CD4-positive, alpha-beta T cell treated with Interleukin-6 at 100 ng/mL for 8 hours (primary cell): ENCODE measurements at regions not wholly inside any gene's neighbourhood (a gene's known extent, or its start where the extent isn't known, plus 50 kb on each side); places are given as distances from the start of the nearest gene placed in this dataset.
"Not testable (repeated sequence)": the region's sequence is repeated elsewhere in the genome, so short reads cannot be mapped to it uniquely, and the experiment has no call there.

Source experiments
- DNase-seq: peaks from one replicate; pipeline ENCODE4 v3.0.0-alpha.2; 2020; ENCODE audit warnings: mixed read lengths, low spot score

GRCh38 chr11:86861810-86862209 lies 61.5 kb downstream of the PRSS23 start:
- DNase-seq = no peak

- no peak for DNase-seq
Measured at GRCh38 chr11:86863476-86863875, 63.1 kb downstream of the PRSS23 start.

- DNase-seq = no peak
Measured at GRCh38 chr11:86865436-86865835, 65.1 kb downstream of the PRSS23 start.

GRCh38 chr11:86869531-86869930 lies 69.2 kb downstream of the PRSS23 start:
- DNase-seq = no peak

GRCh38 chr11:86869966-86870570 lies 69.7 kb downstream of the PRSS23 start:
- peak; percentile 12 for DNase-seq

DNA sequence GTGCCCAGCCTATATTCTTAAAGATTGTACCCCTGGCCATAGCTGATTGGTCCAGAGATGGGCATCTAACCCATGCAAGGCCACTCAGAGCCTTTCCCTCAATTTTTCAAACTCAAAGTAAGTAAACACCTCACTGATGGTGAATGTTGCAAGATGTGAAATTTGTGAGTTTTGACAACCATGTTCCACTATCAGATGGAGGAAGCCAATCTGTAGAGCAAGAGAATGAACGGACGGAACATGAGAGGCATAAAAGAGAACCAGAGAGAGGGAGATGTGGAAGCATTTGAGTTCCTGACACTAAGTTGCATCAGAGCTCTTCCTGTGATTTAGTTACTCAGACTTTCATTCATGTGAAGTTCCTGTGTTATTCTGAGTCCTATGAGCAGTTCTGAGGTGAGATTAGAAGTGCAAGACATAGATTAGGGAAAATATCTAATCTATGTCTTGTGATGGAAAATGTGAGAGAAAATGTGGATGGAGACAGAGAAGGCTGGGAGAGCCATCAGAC lies 73.3 kb downstream of the PRSS23 start:
- no peak for DNase-seq

- no peak for DNase-seq
Measured at GRCh38 chr11:86874304-86875056, 74.1 kb downstream of the PRSS23 start.

DNA sequence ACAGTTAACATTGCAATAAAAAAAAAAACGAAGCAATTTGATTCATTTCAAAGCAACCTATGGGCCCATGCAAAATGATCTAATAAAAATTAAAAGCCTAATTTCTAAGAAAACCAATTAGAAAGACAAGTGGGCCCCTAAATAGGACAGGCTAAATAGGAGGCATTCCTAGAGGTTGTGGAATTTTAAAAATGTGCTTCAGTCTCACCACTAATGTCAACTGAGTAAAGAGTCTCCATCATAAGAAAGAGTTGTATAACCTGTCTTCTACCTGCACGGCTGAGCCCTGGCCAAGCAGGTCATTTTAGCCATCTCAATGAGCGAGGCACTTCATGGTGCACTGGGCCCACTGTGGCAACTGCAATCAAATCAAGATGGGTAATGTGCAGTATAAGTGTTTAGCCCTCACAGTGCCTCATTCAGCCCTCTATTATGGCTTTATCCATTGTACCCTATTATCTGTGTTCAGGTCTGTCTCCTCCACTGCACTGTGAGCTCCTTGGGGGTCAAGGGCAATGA lies 76.4 kb downstream of the PRSS23 start:
- no peak for DNase-seq

- no peak for DNase-seq
Measured at GRCh38 chr11:86877503-86877902, 77.2 kb downstream of the PRSS23 start.

DNA sequence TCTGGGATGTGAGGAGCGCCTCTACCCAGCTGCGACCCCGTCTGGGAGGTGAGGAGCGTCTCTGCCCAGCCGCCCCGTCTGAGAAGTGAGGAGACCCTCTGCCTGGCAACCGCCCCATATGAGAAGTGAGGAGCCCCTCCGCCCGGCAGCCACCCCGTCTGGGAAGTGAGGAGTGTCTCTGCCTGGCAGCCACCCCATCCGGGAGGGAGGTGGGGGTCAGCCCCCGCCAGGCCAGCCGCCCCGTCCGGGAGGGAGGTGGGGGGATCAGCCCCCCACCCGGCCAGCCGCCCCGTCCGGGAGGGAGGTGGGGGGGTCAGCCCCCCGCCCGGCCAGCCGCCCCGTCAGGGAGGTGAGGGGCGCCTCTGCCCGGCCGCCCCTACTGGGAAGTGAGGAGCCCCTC lies 76.0 kb downstream of the FZD4 start:
- DNase-seq = not testable (repeated sequence)

DNA sequence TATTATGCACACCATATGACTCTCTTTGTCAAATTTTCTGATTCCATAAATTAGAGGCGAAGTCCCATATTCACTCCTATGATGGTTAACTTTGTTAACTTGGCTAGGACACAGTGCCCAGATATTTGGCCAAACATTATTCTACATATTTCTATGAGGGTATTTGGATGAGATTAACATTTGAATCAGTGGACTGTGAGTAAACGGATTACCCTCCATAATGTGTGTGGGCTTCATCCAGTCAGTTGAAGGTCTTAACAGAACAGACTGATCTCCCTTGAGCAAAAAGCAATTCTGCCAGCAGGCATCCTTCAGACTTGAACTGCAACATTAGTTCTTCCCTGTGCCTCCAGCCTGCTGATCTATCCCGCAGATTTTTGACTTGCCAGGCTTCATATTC lies 69.9 kb downstream of the FZD4 start:
- DNase-seq = no peak

DNA sequence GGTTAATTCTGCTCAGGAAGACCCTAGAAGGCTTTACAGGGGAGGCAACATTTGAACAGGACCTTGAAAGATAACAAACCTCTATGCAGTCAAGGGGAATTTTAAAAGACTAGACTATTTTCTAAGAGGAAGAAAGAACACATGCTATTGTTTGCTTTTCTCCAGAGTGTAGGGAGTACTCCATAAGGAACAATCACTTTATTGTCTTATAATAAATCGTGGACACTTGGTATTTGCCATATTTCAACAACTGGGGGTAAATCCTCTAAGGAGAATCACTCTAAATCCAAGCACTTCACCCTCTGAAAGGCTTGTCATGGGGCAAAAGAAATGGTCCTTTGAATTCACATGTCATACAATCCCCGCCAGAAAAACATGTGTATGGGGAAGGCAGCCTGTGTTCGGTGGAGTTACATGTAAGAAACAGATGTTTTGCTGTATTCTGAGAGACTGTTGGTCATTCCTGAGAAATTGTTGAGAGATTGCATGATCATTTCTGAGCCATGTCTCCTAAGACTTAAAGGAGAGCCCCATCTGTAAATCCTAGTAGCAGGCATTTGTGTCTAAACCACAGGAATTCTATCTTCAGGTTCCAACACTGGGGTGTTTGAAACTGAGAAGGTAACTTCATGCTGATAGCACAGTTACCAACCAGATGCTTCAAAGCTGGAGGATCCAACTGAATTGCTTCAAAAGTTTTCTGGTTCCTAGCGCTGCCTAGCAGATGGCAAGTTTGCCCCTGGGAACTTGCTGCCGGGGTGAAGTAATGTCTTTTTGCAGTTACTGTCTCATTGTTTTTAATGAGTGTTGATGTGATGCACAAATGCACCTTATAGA lies 66.8 kb downstream of the FZD4 start:
- DNase-seq = no peak

GRCh38 chr11:86889001-86889341 lies 66.2 kb downstream of the FZD4 start:
- DNase-seq = no peak

GRCh38 chr11:86891036-86891435 lies 64.2 kb downstream of the FZD4 start:
- DNase-seq = no peak

- no peak for DNase-seq
Measured at GRCh38 chr11:86893235-86893634, 62.0 kb downstream of the FZD4 start.
